Neuron (in vitro differentiated cells): ENCODE measurements at regions not wholly inside any gene's neighbourhood (a gene's known extent, or its start where the extent isn't known, plus 50 kb on each side); places are given as distances from the start of the nearest gene placed in this dataset.

Experiments used
- H2AFZ ChIP-seq: one replicate; pipeline ENCODE4 v1.6.1; 2013; ENCODE audit warnings: low read depth, mild to moderate bottlenecking, inconsistent platforms, low read length, moderate library complexity
- H3K27me3 ChIP-seq: one replicate; pipeline ENCODE4 v1.6.1; 2013; ENCODE audit warnings: low read length; ENCODE audit not compliant: insufficient read depth
- H3K36me3 ChIP-seq: one replicate; pipeline ENCODE4 v1.6.1; 2013; ENCODE audit warnings: low read length; ENCODE audit not compliant: insufficient read depth
- H3K4me1 ChIP-seq: one replicate; pipeline ENCODE4 v1.6.1; 2013; ENCODE audit warnings: low read length; ENCODE audit not compliant: insufficient read depth
- H3K4me3 ChIP-seq: 2 replicates; pipeline ENCODE4 v1.5.1; 2013; ENCODE audit warnings: mild to moderate bottlenecking, low read length, moderate library complexity
- H3K9me3 ChIP-seq: one replicate; pipeline ENCODE4 v1.6.1; 2013; ENCODE audit warnings: low read length

- Histone ChIP-seq H3K9me3 (no peaks in the 10 kb centered on the region), H3K27me3 (no peaks in the 10 kb centered on the region), H3K4me3 (no peak overlapping the region), H3K4me1 (peaks cover 5% of the 10 kb centered on the region), H3K36me3 (no peaks in the 10 kb centered on the region), H2AFZ (no peak overlapping the region)
Observed at GRCh38 chr12:19639781-19640415, 200.6 kb downstream of the AEBP2 start.

GRCh38 chr12:19641235-19642080 lies 202.2 kb downstream of the AEBP2 start:
- Histone ChIP-seq H3K36me3 (no peaks in the 10 kb centered on the region), H3K4me3 (no peak overlapping the region), H3K4me1 (peaks cover 5% of the 10 kb centered on the region), H3K27me3 (no peaks in the 10 kb centered on the region), H3K9me3 (no peaks in the 10 kb centered on the region), H2AFZ (no peak overlapping the region)

GRCh38 chr12:19642345-19642744 lies 203.1 kb downstream of the AEBP2 start:
- Histone ChIP-seq H3K9me3 (peaks cover 2% of the 10 kb centered on the region), H2AFZ (no peak overlapping the region), H3K4me3 (no peak overlapping the region)

GRCh38 chr12:19643635-19644034 lies 204.3 kb downstream of the AEBP2 start:
- Histone ChIP-seq H3K9me3 (peaks cover 2% of the 10 kb centered on the region), H3K4me3 (no peak overlapping the region), H3K36me3 (no peaks in the 10 kb centered on the region), H2AFZ (peak overlapping the region; percentile 67), H3K27me3 (no peaks in the 10 kb centered on the region), H3K4me1 (peaks cover 5% of the 10 kb centered on the region)

More at GRCh38 chr12:19642345-19642744, 203.1 kb downstream of the AEBP2 start:
- Histone ChIP-seq H3K36me3 (no peaks in the 10 kb centered on the region), H3K4me1 (peaks cover 5% of the 10 kb centered on the region), H3K27me3 (no peaks in the 10 kb centered on the region)

- no peaks in the 10 kb centered on the region for H3K36me3 ChIP-seq
- no peaks in the 10 kb centered on the region for H3K27me3 ChIP-seq
- peaks cover 2% of the 10 kb centered on the region for H3K9me3 ChIP-seq
- H3K4me3 ChIP-seq = no peak overlapping the region
- H3K4me1 ChIP-seq = peaks cover 5% of the 10 kb centered on the region
- H2AFZ ChIP-seq = no peak overlapping the region
Observed at GRCh38 chr12:19644571-19644970, 205.3 kb downstream of the AEBP2 start.

- Histone ChIP-seq H3K4me1 (peaks cover 5% of the 10 kb centered on the region), H3K27me3 (no peaks in the 10 kb centered on the region), H3K4me3 (no peak overlapping the region), H3K36me3 (no peaks in the 10 kb centered on the region), H3K9me3 (peaks cover 2% of the 10 kb centered on the region), H2AFZ (no peak overlapping the region)
Observed at GRCh38 chr12:19645823-19646222, 206.5 kb downstream of the AEBP2 start.

GRCh38 chr12:19646599-19646998 lies 207.3 kb downstream of the AEBP2 start:
- Histone ChIP-seq H3K27me3 (no peaks in the 10 kb centered on the region), H3K4me1 (peaks cover 5% of the 10 kb centered on the region), H3K4me3 (no peak overlapping the region), H3K9me3 (peaks cover 2% of the 10 kb centered on the region), H3K36me3 (no peaks in the 10 kb centered on the region), H2AFZ (no peak overlapping the region)

GRCh38 chr12:19647806-19648556 lies 208.7 kb downstream of the AEBP2 start:
- peaks cover 3% of the 10 kb centered on the region for H3K4me1 ChIP-seq
- H3K27me3 ChIP-seq = no peaks in the 10 kb centered on the region
- no peak overlapping the region for H2AFZ ChIP-seq
- no peaks in the 10 kb centered on the region for H3K36me3 ChIP-seq
- no peak overlapping the region for H3K4me3 ChIP-seq
- H3K9me3 ChIP-seq = peaks cover 2% of the 10 kb centered on the region

- Histone ChIP-seq H3K27me3 (no peaks in the 10 kb centered on the region), H2AFZ (no peak overlapping the region), H3K9me3 (peaks cover 2% of the 10 kb centered on the region), H3K4me1 (peaks cover 3% of the 10 kb centered on the region), H3K4me3 (no peak overlapping the region), H3K36me3 (no peaks in the 10 kb centered on the region)
Observed at GRCh38 chr12:19648591-19648990, 209.3 kb downstream of the AEBP2 start.

- no peaks in the 10 kb centered on the region for H3K27me3 ChIP-seq
- no peaks in the 10 kb centered on the region for H3K9me3 ChIP-seq
- no peaks in the 10 kb centered on the region for H3K36me3 ChIP-seq
- H3K4me1 ChIP-seq = no peaks in the 10 kb centered on the region
- H2AFZ ChIP-seq = no peak overlapping the region
- H3K4me3 ChIP-seq = no peak overlapping the region
Observed at GRCh38 chr12:19652386-19652785, 213.1 kb downstream of the AEBP2 start.

GRCh38 chr12:19654650-19655376 lies 215.5 kb downstream of the AEBP2 start:
- H3K36me3 ChIP-seq = no peaks in the 10 kb centered on the region

GRCh38 chr12:19657118-19657731 lies 217.9 kb downstream of the AEBP2 start:
- no peaks in the 10 kb centered on the region for H3K36me3 ChIP-seq
- no peak overlapping the region for H2AFZ ChIP-seq
- H3K4me3 ChIP-seq = no peak overlapping the region
- peaks cover 6% of the 10 kb centered on the region for H3K4me1 ChIP-seq
- peaks cover 4% of the 10 kb centered on the region for H3K9me3 ChIP-seq
- H3K27me3 ChIP-seq = no peaks in the 10 kb centered on the region

More at GRCh38 chr12:19654650-19655376, 215.5 kb downstream of the AEBP2 start:
- Histone ChIP-seq H3K27me3 (no peaks in the 10 kb centered on the region), H3K4me3 (no peak overlapping the region), H3K9me3 (peaks cover under 1% of the 10 kb centered on the region), H3K4me1 (no peaks in the 10 kb centered on the region), H2AFZ (no peak overlapping the region)
